Esophagus muscularis mucosa (tissue), 4 donors: ENCODE measurements at regions not wholly inside any gene's neighbourhood (a gene's known extent, or its start where the extent isn't known, plus 50 kb on each side); places are given as distances from the start of the nearest gene placed in this dataset.

ENCODE experiments used
- DNase-seq: peaks from one replicate; pipeline ENCODE4 v3.0.0-alpha.2; 2017; ENCODE audit errors: extremely low spot score
- H3K27ac ChIP-seq, 4 donors: fragments of 200-600 bp; sonication (generic); replicated peaks in 1 of 4; 1 replicate in 3 of 4; 2 replicates in 1 of 4; pipeline ENCODE4 v1.5.1; 2016 to 2019; ENCODE audit warnings: mild to moderate bottlenecking in 1 of 4
- H3K27me3 ChIP-seq, 4 donors: fragments of 200-600 bp; sonication (generic); one replicate each; pipeline versions ENCODE4 v1.5.1 to v1.6.0; 2016 to 2019
- H3K36me3 ChIP-seq, 4 donors: fragments of 200-600 bp; sonication (generic); one replicate each; pipeline ENCODE4 v1.5.1; 2016 to 2019
- H3K4me1 ChIP-seq, 4 donors: fragments of 200-600 bp; sonication (generic); one replicate each; pipeline ENCODE4 v1.5.1; 2016 to 2019
- H3K4me3 ChIP-seq, 4 donors: fragments of 200-600 bp; sonication (generic); 1 replicate in 2 of 4; 2 replicates in 2 of 4; pipeline ENCODE4 v1.5.1; 2016 to 2019; ENCODE audit warnings: mild to moderate bottlenecking in 4 of 4, moderate library complexity in 1 of 4
- H3K9me3 ChIP-seq, 4 donors: fragments of 200-600 bp; sonication (generic); 1 replicate in 3 of 4; 2 replicates in 1 of 4; pipeline ENCODE4 v1.5.1; 2016 to 2019
- CTCF ChIP-seq, 3 experiments: fragments of 200-600 bp in 2 of 3; fragments of 450-650 bp in 1 of 3; sonication (generic) in 2 of 3; IDR thresholded peaks; one replicate each; pipeline ENCODE4 v1.5.1; 2017 to 2019; ENCODE audit warnings: antibody characterized with exemption in 3 of 3, mild to moderate bottlenecking in 2 of 3, moderate library complexity in 1 of 3
- EP300 ChIP-seq: sonication (generic); formaldehyde crosslinking; IDR thresholded peaks from one replicate; pipeline ENCODE4 v1.6.1; 2017; ENCODE audit warnings: antibody characterized with exemption
- POLR2A ChIP-seq: fragments of 450-650 bp; IDR thresholded peaks from one replicate; pipeline ENCODE4 v1.6.1; 2017; ENCODE audit warnings: antibody characterized with exemption, moderate library complexity, mild to moderate bottlenecking, low read depth
- POLR2AphosphoS5 ChIP-seq, 2 donors: sonication (generic); formaldehyde crosslinking; IDR thresholded peaks; one replicate each; pipeline ENCODE4 v1.6.1; 2017; ENCODE audit warnings: antibody characterized with exemption in 2 of 2
- WGBS: methylation state at CpG from one replicate; pipeline ENCODE4 v1.1.5; 2018; 5-methylcytosine and 5-hydroxymethylcytosine counted together
- intact Hi-C: fragments of 100-400 bp; cut with DNase I; formaldehyde crosslinking; loops from one replicate; pipeline ENCODE4 v1.15.1; 2023

DNA sequence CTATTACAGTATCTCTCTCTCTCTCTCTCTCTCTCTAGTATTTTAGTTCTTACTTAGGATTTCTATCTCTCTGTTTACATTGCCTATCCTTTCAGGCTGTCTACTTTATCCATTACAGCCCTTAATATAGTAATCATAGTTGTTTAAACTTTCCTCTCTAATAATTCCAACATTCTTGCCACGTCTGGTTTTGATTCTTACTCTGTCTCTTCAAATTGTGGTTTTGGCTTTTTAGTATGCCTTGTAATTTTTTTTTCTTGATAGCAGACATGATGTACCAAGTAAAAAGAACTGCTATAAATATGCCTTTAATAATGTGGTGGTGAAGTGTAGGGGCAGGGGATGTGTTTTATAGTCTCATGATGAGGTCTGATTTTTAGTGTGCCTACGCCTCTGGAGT lies 1809.5 kb upstream of the CELF4 start:
- WGBS: 53% methylated on average over 2 of the region's 2 CpGs
- H3K27me3 ChIP-seq: no peaks in the 10 kb centered on the region

DNA sequence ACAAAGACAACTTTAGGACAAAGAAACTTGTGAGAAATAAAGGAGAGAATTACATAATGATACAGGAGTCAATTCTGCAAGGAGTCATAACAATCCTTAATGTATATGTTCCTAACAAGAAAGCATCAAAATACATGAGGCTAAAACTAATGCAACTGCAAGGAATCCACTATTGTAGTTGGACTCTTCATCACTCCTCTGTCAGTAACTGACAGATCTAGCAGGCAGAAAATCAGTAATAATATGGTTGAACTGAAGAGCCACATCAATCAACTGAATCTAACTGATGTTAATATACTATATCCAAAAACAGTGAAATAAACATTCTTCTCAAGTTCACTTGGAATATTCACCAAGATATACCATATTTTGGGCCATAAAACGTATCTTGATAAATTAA lies 1806.4 kb upstream of the CELF4 start:
- no peaks in the 10 kb centered on the region for H3K4me1 ChIP-seq
- H3K36me3 ChIP-seq: no peaks in the 10 kb centered on the region
- no peak overlapping the region for H3K27ac ChIP-seq
- no peaks in the 10 kb centered on the region for H3K27me3 ChIP-seq
- WGBS: 85% methylated on average over 1 of the region's 1 CpG
- DNase-seq: no peak
- H3K9me3 ChIP-seq: peaks cover 0 to 5% (median 0%) of the 10 kb centered on the region in 4 donors
- H3K4me3 ChIP-seq: no peak overlapping the region
- intact Hi-C loops: no loop called here
- TF ChIP-seq CTCF (IDR thresholded peaks at IDR 0.05) (no peak), POLR2A (no peak), POLR2AphosphoS5 (IDR thresholded peaks at IDR 0.05) (no peak), EP300 (no peak)

More for the DNA sequence above, 1809.5 kb upstream of the CELF4 start:
- no peaks in the 10 kb centered on the region for H3K4me1 ChIP-seq
- H3K9me3 ChIP-seq: peaks cover 0 to 5% (median 0%) of the 10 kb centered on the region in 4 donors
- H3K4me3 ChIP-seq: no peak overlapping the region
- DNase-seq: no peak
- H3K27ac ChIP-seq: no peak overlapping the region
- no peaks in the 10 kb centered on the region for H3K36me3 ChIP-seq
- intact Hi-C loops: no loop called here
- TF ChIP-seq POLR2AphosphoS5 (IDR thresholded peaks at IDR 0.05): no peak
- TF ChIP-seq EP300: no peak
- no peak for TF ChIP-seq CTCF (IDR thresholded peaks at IDR 0.05)
- no peak for TF ChIP-seq POLR2A

GRCh38 chr18:39366656-39367055 lies 1801.1 kb upstream of the CELF4 start:
- H3K9me3 ChIP-seq: no peaks in the 10 kb centered on the region
- H3K27me3 ChIP-seq: no peaks in the 10 kb centered on the region
- TF ChIP-seq CTCF (IDR thresholded peaks at IDR 0.05) (no peak), POLR2AphosphoS5 (IDR thresholded peaks at IDR 0.05) (no peak), EP300 (no peak), POLR2A (no peak)
- no peak overlapping the region for H3K27ac ChIP-seq
- no peak overlapping the region for H3K4me3 ChIP-seq
- 74% methylated on average over 1 of the region's 1 CpG for WGBS
- no peaks in the 10 kb centered on the region for H3K36me3 ChIP-seq
- intact Hi-C loops: no loop called here
- no peak for DNase-seq
- H3K4me1 ChIP-seq: no peaks in the 10 kb centered on the region

GRCh38 chr18:39365836-39366485 lies 1800.4 kb upstream of the CELF4 start:
- Histone ChIP-seq H3K4me1 (no peaks in the 10 kb centered on the region), H3K36me3 (no peaks in the 10 kb centered on the region), H3K9me3 (no peaks in the 10 kb centered on the region), H3K27ac (no peak overlapping the region), H3K27me3 (no peaks in the 10 kb centered on the region), H3K4me3 (no peak overlapping the region)
- no peak for TF ChIP-seq POLR2AphosphoS5 (IDR thresholded peaks at IDR 0.05)
- no peak for TF ChIP-seq EP300
- no peak for TF ChIP-seq POLR2A
- TF ChIP-seq CTCF (IDR thresholded peaks at IDR 0.05): no peak
- intact Hi-C loops: no loop called here
- WGBS: 64% methylated on average over 3 of the region's 3 CpGs
- no peak for DNase-seq

- TF ChIP-seq CTCF (IDR thresholded peaks at IDR 0.05): no peak
- TF ChIP-seq EP300: no peak
- no peak for TF ChIP-seq POLR2AphosphoS5 (IDR thresholded peaks at IDR 0.05)
- TF ChIP-seq POLR2A: no peak
- no peaks in the 10 kb centered on the region for H3K36me3 ChIP-seq
- H3K27ac ChIP-seq: no peak overlapping the region
- no peaks in the 10 kb centered on the region for H3K9me3 ChIP-seq
- H3K4me3 ChIP-seq: no peak overlapping the region
- no peaks in the 10 kb centered on the region for H3K4me1 ChIP-seq
- DNase-seq: no peak
- no peaks in the 10 kb centered on the region for H3K27me3 ChIP-seq
- intact Hi-C loops: no loop called here
- WGBS: 73% methylated on average over 2 of the region's 2 CpGs
Observed at GRCh38 chr18:39360072-39360471, 1794.5 kb upstream of the CELF4 start.
